Myocyte (in vitro differentiated cells): ENCODE measurements at regions not wholly inside any gene's neighbourhood (a gene's known extent, or its start where the extent isn't known, plus 50 kb on each side); places are given as distances from the start of the nearest gene placed in this dataset.

ENCODE experiments used
- DNase-seq: peaks from one replicate; pipeline ENCODE4 v3.0.0-alpha.2; 2012; ENCODE audit warnings: low read depth

- no peak for DNase-seq
Measured at GRCh38 chr2:42939411-42940206, 147.2 kb upstream of the HAAO start.

- peak; percentile 90 for DNase-seq
Measured at GRCh38 chr2:42938671-42939370, 146.4 kb upstream of the HAAO start.

GRCh38 chr2:42937171-42937875 is 144.9 kb upstream of the HAAO start:
- DNase-seq = no peak

- no peak for DNase-seq
Measured at GRCh38 chr2:42935692-42936671, 143.6 kb upstream of the HAAO start.

GRCh38 chr2:42934580-42935186 is 142.3 kb upstream of the HAAO start:
- no peak for DNase-seq

GRCh38 chr2:42933824-42934254 is 141.5 kb upstream of the HAAO start:
- peak; percentile 22 for DNase-seq

GRCh38 chr2:42932271-42933151 is 140.1 kb upstream of the HAAO start:
- DNase-seq = peak; percentile 53

- peak; percentile 52 for DNase-seq
Measured at GRCh38 chr2:42931818-42932195, 139.4 kb upstream of the HAAO start.

GRCh38 chr2:42931146-42931817 is 138.9 kb upstream of the HAAO start:
- DNase-seq = peak; percentile 33

GRCh38 chr2:42930025-42930581 is 137.7 kb upstream of the HAAO start:
- DNase-seq = peak; percentile 93

GRCh38 chr2:42929546-42930024 is 137.2 kb upstream of the HAAO start:
- DNase-seq = no peak

- peak; percentile 55 for DNase-seq
Measured at GRCh38 chr2:42928692-42929545, 136.5 kb upstream of the HAAO start.

GRCh38 chr2:42928161-42928691 is 135.8 kb upstream of the HAAO start:
- DNase-seq = no peak

- DNase-seq = peak; percentile 18
Measured at GRCh38 chr2:42927334-42928160, 135.2 kb upstream of the HAAO start.

GRCh38 chr2:42926434-42927333 is 134.3 kb upstream of the HAAO start:
- peak; percentile 28 for DNase-seq
